Fibroblast of skin of left quadriceps (primary cell): ENCODE measurements at regions not wholly inside any gene's neighbourhood (a gene's known extent, or its start where the extent isn't known, plus 50 kb on each side); places are given as distances from the start of the nearest gene placed in this dataset.
"Not testable (repeated sequence)": the region's sequence is repeated elsewhere in the genome, so short reads cannot be mapped to it uniquely, and the experiment has no call there.

ENCODE experiments used
- DNase-seq, 2 experiments: peaks; one replicate each; pipeline ENCODE4 v3.0.0-alpha.2; 2013; ENCODE audit warnings: low read depth in 2 of 2

GRCh38 chr6:99668036-99668705 lies 61.5 kb downstream of the PRDM13 start:
- DNase-seq = no peak

- DNase-seq = no peak
These were observed 83.5 kb downstream of the PRDM13 start for GRCh38 chr6:99689916-99690685.

- not testable (repeated sequence) for DNase-seq
These were observed 95.7 kb downstream of the PRDM13 start for GRCh38 chr6:99702287-99702686.

- no peak for DNase-seq
These were observed 102.4 kb downstream of the PRDM13 start for GRCh38 chr6:99709062-99709461.

- no peak for DNase-seq
These were observed 104.7 kb downstream of the PRDM13 start for GRCh38 chr6:99711302-99711701.

- DNase-seq = no peak
These were observed 105.3 kb downstream of the PRDM13 start for GRCh38 chr6:99711925-99712324.

- no peak for DNase-seq
These were observed 105.9 kb downstream of the PRDM13 start for GRCh38 chr6:99712519-99712918.

GRCh38 chr6:99722043-99722442 lies 115.4 kb downstream of the PRDM13 start:
- not testable (repeated sequence) for DNase-seq

GRCh38 chr6:99730237-99730636 lies 123.6 kb downstream of the PRDM13 start:
- not testable (repeated sequence) for DNase-seq

- no peak for DNase-seq
These were observed 129.7 kb downstream of the PRDM13 start for GRCh38 chr6:99736302-99736701.

GRCh38 chr6:99739526-99739925 lies 132.9 kb downstream of the PRDM13 start:
- DNase-seq = no peak

GRCh38 chr6:99741092-99741491 lies 134.5 kb downstream of the PRDM13 start:
- no peak for DNase-seq

GRCh38 chr6:99743647-99744046 lies 137.0 kb downstream of the PRDM13 start:
- DNase-seq = no peak

GRCh38 chr6:99745651-99746050 lies 139.0 kb downstream of the PRDM13 start:
- no peak for DNase-seq

GRCh38 chr6:99746261-99746895 lies 139.7 kb downstream of the PRDM13 start:
- DNase-seq = peak; percentile 40 to 46

- DNase-seq = no peak
These were observed 155.1 kb downstream of the PRDM13 start for GRCh38 chr6:99761711-99762110.

GRCh38 chr6:99768166-99768565 lies 161.5 kb downstream of the PRDM13 start:
- DNase-seq = no peak

- DNase-seq = no peak
These were observed 173.3 kb downstream of the PRDM13 start for GRCh38 chr6:99779631-99780555.

GRCh38 chr6:99780556-99780885 lies 173.9 kb downstream of the PRDM13 start:
- no peak for DNase-seq

- no peak for DNase-seq
These were observed 183.1 kb downstream of the PRDM13 start for GRCh38 chr6:99789767-99790166.

GRCh38 chr6:99790679-99791078 lies 184.0 kb downstream of the PRDM13 start:
- DNase-seq = no peak

GRCh38 chr6:99801805-99802204 lies 192.2 kb downstream of the MCHR2 start:
- DNase-seq = no peak
